GM12874 (cell line): ENCODE measurements at regions not wholly inside any gene's neighbourhood (a gene's known extent, or its start where the extent isn't known, plus 50 kb on each side); places are given as distances from the start of the nearest gene placed in this dataset.

Experiments used
- CTCF ChIP-seq: IDR thresholded peaks from 2 replicates; pipeline ENCODE4 v1.5.1; 2011; ENCODE audit warnings: low read depth, mild to moderate bottlenecking, control low read depth, low read length, moderate library complexity; ENCODE audit not compliant: insufficient read depth

GRCh38 chr15:39478996-39479395, 101.9 kb upstream of the THBS1 start:
- no peak for TF ChIP-seq CTCF

- TF ChIP-seq CTCF: no peak
These were observed 101.0 kb upstream of the THBS1 start for GRCh38 chr15:39479911-39480310.

GRCh38 chr15:39482459-39482858, 98.4 kb upstream of the THBS1 start:
- TF ChIP-seq CTCF: no peak

- TF ChIP-seq CTCF: no peak
These were observed 94.0 kb upstream of the THBS1 start for GRCh38 chr15:39486621-39487457.

- no peak for TF ChIP-seq CTCF
These were observed 93.5 kb upstream of the THBS1 start for GRCh38 chr15:39487458-39487735.

- TF ChIP-seq CTCF: no peak
These were observed 92.4 kb upstream of the THBS1 start for GRCh38 chr15:39488516-39488915.

GRCh38 chr15:39488961-39489360, 91.9 kb upstream of the THBS1 start:
- no peak for TF ChIP-seq CTCF
